GM12873 (cell line): ENCODE measurements at regions not wholly inside any gene's neighbourhood (a gene's known extent, or its start where the extent isn't known, plus 50 kb on each side); places are given as distances from the start of the nearest gene placed in this dataset.

Experiments
- CTCF ChIP-seq: IDR thresholded peaks from 2 replicates; pipeline ENCODE4 v1.5.1; 2012; ENCODE audit warnings: low read depth, mild to moderate bottlenecking, moderate library complexity, low read length, control low read depth; ENCODE audit not compliant: insufficient read depth; ENCODE audit errors: missing control alignments

- no peak for TF ChIP-seq CTCF
Measured at GRCh38 chr1:190849346-190849745, 371.7 kb upstream of the BRINP3 start.

- TF ChIP-seq CTCF, result no peak
Measured at GRCh38 chr1:190852611-190853010, 374.9 kb upstream of the BRINP3 start.

GRCh38 chr1:190858140-190858539, 380.5 kb upstream of the BRINP3 start:
- TF ChIP-seq CTCF, result no peak

- TF ChIP-seq CTCF, result no peak
Measured at GRCh38 chr1:190864013-190864641, 386.5 kb upstream of the BRINP3 start.

- TF ChIP-seq CTCF, result no peak
Measured at GRCh38 chr1:190880352-190880751, 402.7 kb upstream of the BRINP3 start.

- TF ChIP-seq CTCF, result no peak
Measured at GRCh38 chr1:190881064-190881463, 403.4 kb upstream of the BRINP3 start.

- TF ChIP-seq CTCF, result no peak
Measured at GRCh38 chr1:190897233-190897632, 419.6 kb upstream of the BRINP3 start.
